Activated B cell treated with CpG ODN at 0.5 μM for 24 hours (primary cell): ENCODE measurements at regions not wholly inside any gene's neighbourhood (a gene's known extent, or its start where the extent isn't known, plus 50 kb on each side); places are given as distances from the start of the nearest gene placed in this dataset.

ENCODE experiments used
- ATAC-seq: fragments of 200-7000 bp; cut with Tn5 transposase; one replicate; pipeline ENCODE4 v1.10.0; 2021; ENCODE audit warnings: low read depth, mild to moderate bottlenecking, moderate library complexity
- CTCF ChIA-PET: fragments of 350-600 bp; sonication (Branson Sonifier 250); formaldehyde crosslinking; loops from one replicate; lab custom pipeline; 2021; ENCODE audit warnings: antibody characterized with exemption; lab: Charles Lee
- POLR2A ChIA-PET: fragments of 350-600 bp; sonication (Branson Sonifier 250); formaldehyde crosslinking; loops from one replicate; lab custom pipeline; 2021; ENCODE audit warnings: antibody characterized with exemption; lab: Charles Lee
- DNase-seq: peaks from one replicate; pipeline ENCODE4 v3.0.0; 2022
- H3K27ac Mint-ChIP-seq: one replicate; pipeline ENCODE4 v1.8.0; 2020; ENCODE audit warnings: mixed read lengths
- H3K27me3 Mint-ChIP-seq: one replicate; pipeline ENCODE4 v1.8.0; 2021; ENCODE audit warnings: mixed read lengths
- H3K36me3 Mint-ChIP-seq: one replicate; pipeline ENCODE4 v1.8.0; 2021; ENCODE audit warnings: low read depth, mixed read lengths
- H3K4me1 Mint-ChIP-seq: one replicate; pipeline ENCODE4 v1.8.0; 2021; ENCODE audit warnings: mixed read lengths
- H3K4me3 Mint-ChIP-seq: one replicate; pipeline ENCODE4 v1.8.0; 2020; ENCODE audit warnings: mild to moderate bottlenecking, mixed read lengths
- H3K9me3 Mint-ChIP-seq: one replicate; pipeline ENCODE4 v1.8.0; 2020; ENCODE audit warnings: mixed read lengths
- intact Hi-C: fragments of 100-400 bp; cut with micrococcal nuclease; formaldehyde crosslinking; loops from one replicate; pipeline ENCODE4 v1.15.1; 2024
- TF ChIP-seq, protein P1 (sequence below): fragments of 200-600 bp; IDR thresholded peaks from one replicate; pipeline ENCODE4 v1.8.0; 2022; ENCODE audit warnings: antibody characterized with exemption, mild to moderate bottlenecking

DNA sequence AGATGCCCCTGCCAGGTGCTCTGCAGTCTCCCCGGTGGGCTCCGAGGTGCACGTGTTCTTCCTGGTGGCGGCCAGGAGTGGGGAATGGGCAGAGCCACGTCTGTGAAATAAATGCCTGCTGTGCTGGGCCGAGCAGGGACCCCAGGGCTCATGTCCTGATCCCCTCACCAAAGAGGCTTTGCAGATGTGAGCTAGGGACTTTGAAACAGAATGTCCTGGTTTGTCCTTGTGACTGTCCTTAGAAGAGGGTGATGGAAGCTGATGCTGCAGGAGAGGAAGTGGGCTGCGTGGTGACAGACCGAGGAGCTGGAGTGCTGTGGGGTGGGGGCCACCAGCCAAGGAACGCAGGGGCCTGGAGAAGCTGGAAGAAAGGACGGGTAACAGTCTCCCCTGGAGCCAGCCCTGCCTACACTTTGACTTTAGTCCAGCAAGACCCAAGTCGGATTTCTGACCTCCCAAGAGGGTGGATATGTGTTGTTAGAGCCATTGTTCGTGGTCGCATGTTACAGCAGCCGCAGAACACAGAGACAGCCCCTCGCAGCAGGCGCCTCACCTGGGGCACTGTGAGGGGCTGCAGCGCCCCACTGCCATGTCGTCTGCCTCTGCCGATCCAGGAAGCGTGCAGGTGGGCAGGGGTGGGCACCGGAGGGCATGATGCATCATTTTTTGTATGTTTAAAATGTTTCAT lies 217.9 kb upstream of the CIBAR2 start:
- Mint-ChIP-seq H3K27me3 (peaks cover 32% of the 10 kb centered on the region), H3K36me3 (no peaks in the 10 kb centered on the region), H3K9me3 (peaks cover 2% of the 10 kb centered on the region), H3K4me3 (no peak overlapping the region), H3K4me1 (peaks cover 18% of the 10 kb centered on the region), H3K27ac (no peak overlapping the region)
- ATAC-seq: no peak
- ChIA-PET POLR2A (interaction anchor here (1.1 kb wide), 1 partner anchor 25 kb away, joined by 3 read pairs; no protein-coding TSS in a partner anchor), CTCF (interaction anchor here (0.9 to 1.9 kb wide), 6 partner anchors 12 to 28 kb away, joined by 3 to 11 read pairs (median 4); no protein-coding TSS in a partner anchor)
- DNase-seq: no peak
- TF ChIP-seq, protein P1, sequence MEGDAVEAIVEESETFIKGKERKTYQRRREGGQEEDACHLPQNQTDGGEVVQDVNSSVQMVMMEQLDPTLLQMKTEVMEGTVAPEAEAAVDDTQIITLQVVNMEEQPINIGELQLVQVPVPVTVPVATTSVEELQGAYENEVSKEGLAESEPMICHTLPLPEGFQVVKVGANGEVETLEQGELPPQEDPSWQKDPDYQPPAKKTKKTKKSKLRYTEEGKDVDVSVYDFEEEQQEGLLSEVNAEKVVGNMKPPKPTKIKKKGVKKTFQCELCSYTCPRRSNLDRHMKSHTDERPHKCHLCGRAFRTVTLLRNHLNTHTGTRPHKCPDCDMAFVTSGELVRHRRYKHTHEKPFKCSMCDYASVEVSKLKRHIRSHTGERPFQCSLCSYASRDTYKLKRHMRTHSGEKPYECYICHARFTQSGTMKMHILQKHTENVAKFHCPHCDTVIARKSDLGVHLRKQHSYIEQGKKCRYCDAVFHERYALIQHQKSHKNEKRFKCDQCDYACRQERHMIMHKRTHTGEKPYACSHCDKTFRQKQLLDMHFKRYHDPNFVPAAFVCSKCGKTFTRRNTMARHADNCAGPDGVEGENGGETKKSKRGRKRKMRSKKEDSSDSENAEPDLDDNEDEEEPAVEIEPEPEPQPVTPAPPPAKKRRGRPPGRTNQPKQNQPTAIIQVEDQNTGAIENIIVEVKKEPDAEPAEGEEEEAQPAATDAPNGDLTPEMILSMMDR: no peak
- intact Hi-C loops: loop anchor here (1.0 kb wide), 1 partner anchor 27 kb away; no protein-coding TSS in a partner anchor

DNA sequence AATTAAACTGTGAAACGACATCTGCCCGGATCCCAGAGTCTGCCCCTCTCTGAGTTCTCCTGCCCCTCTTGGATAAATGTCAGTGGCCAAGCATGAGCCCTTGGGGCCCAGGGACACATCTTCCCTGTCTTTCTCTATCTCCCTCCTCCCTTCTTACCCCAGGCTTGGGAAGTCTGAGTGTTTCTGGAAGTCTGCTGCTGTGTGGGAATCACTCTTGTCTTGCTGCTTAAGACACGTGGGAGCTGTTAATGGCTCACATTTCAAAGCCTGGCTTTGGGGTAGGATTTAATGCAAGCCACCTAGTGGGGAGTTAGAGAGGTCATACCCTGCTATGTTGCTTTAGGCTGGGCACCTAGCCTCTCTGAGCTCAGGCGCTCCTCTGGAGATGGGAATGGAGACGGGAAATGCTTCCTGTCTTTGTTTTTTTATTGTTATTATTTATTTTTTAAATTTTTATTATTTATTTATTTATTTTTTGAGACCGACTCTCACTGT lies 218.5 kb upstream of the CIBAR2 start:
- Mint-ChIP-seq H3K4me1 (peaks cover 22% of the 10 kb centered on the region), H3K4me3 (no peak overlapping the region), H3K27me3 (peaks cover 36% of the 10 kb centered on the region), H3K9me3 (peaks cover 2% of the 10 kb centered on the region), H3K27ac (no peak overlapping the region), H3K36me3 (no peaks in the 10 kb centered on the region)
- ChIA-PET POLR2A (interaction anchor here (1.1 kb wide), 1 partner anchor 26 kb away, joined by 3 read pairs; no protein-coding TSS in a partner anchor), CTCF (interaction anchor here (0.9 to 1.9 kb wide), 6 partner anchors 13 to 28 kb away, joined by 3 to 11 read pairs (median 4); no protein-coding TSS in a partner anchor)
- DNase-seq (no peak), ATAC-seq (peak; percentile 70)
- intact Hi-C loops: loop anchor here (1.0 kb wide), 1 partner anchor 27 kb away; no protein-coding TSS in a partner anchor
- TF ChIP-seq, protein P1: no peak

DNA sequence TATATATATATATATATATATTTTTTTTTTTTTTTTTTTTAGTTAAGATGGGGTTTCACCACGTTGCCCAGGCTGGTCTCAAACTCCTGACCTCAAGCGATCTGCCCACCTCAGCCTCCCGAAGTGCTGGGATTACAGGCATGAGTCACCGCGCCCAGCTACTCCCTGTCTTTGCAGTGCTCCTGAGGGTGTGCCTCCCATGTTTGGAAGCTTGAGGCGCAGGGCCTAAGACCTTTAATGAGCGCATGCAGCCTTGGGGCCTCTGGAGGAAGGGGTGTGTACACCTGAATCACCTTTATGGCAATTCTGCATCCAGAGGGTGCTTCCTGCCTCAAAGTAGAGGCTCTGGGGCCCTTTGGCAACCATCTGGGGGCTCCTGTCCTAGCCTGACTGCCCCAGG lies 219.4 kb upstream of the CIBAR2 start:
- Mint-ChIP-seq H3K4me3 (no peak overlapping the region), H3K9me3 (no peaks in the 10 kb centered on the region), H3K27me3 (peaks cover 38% of the 10 kb centered on the region), H3K27ac (no peak overlapping the region), H3K4me1 (peaks cover 19% of the 10 kb centered on the region), H3K36me3 (no peaks in the 10 kb centered on the region)
- intact Hi-C loops: no loop called here
- TF ChIP-seq, protein P1: no peak
- ChIA-PET CTCF (interaction anchor here (1.6 kb wide), 1 partner anchor 14 kb away, joined by 6 read pairs; no protein-coding TSS in a partner anchor), POLR2A (no interaction called here)
- DNase-seq: no peak
- ATAC-seq: no peak

DNA sequence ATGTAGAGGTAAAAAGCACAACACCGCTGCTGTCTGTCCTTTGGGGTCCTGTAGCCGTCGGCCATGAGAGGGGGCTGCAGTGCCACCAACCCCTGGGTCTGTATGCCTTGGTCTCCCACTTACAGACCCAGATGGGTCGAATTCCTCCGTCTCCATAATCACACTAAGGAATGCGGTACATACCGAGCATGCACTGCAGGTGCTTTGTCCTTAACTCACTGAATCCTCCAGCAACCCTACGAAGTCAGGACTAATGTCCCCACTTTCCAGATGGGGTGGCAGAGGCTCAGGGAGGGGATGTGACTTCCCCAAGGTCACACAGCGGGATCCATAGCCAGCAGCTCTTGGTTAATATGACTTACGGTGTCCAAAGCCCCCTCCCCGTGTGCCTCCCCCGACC lies 219.9 kb upstream of the CIBAR2 start:
- ATAC-seq: no peak
- H3K27ac Mint-ChIP-seq: no peak overlapping the region
- peaks cover 16% of the 10 kb centered on the region for H3K4me1 Mint-ChIP-seq
- H3K9me3 Mint-ChIP-seq: no peaks in the 10 kb centered on the region
- TF ChIP-seq, protein P1: no peak
- no peak for DNase-seq
- peaks cover 39% of the 10 kb centered on the region for H3K27me3 Mint-ChIP-seq
- no peaks in the 10 kb centered on the region for H3K36me3 Mint-ChIP-seq
- intact Hi-C loops: no loop called here
- ChIA-PET POLR2A (no interaction called here), CTCF (no interaction called here)
- H3K4me3 Mint-ChIP-seq: no peak overlapping the region

DNA sequence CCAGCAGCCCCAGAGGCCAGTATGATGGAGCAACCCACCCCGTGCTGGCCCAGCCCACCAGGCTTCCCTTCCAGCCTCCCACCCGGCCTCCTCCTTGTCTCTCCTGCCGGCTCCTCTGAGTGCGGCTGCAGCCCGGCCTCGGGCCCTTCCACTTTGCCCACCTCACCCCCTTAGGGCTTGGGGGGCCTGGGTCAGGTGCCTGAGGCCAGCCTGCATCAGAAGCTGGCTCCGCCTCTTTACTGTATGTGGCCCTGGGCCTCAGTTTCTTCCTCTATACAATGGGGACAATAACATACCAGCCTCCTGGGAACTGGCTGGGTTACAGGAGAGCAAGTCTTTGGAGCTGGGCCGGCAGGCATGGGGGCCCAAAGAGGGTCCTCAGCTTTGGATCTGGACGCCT lies 221.1 kb upstream of the CIBAR2 start:
- POLR2A ChIA-PET: no interaction called here

More for the DNA sequence above, 221.1 kb upstream of the CIBAR2 start:
- H3K9me3 Mint-ChIP-seq: no peaks in the 10 kb centered on the region
- DNase-seq: no peak
- H3K27ac Mint-ChIP-seq: no peak overlapping the region
- CTCF ChIA-PET: no interaction called here
- no peaks in the 10 kb centered on the region for H3K36me3 Mint-ChIP-seq
- intact Hi-C loops: no loop called here
- H3K27me3 Mint-ChIP-seq: peaks cover 32% of the 10 kb centered on the region
- no peak overlapping the region for H3K4me3 Mint-ChIP-seq
- H3K4me1 Mint-ChIP-seq: peaks cover 16% of the 10 kb centered on the region
- TF ChIP-seq, protein P1: no peak
- ATAC-seq: no peak
